A549 (cell line): ENCODE measurements at regions not wholly inside any gene's neighbourhood (a gene's known extent, or its start where the extent isn't known, plus 50 kb on each side); places are given as distances from the start of the nearest gene placed in this dataset.

Experiments used
- CBX8 ChIP-seq: fragments of 200-600 bp; sonication (generic); IDR thresholded peaks from 2 replicates; pipeline ENCODE4 v1.6.1; 2016
- CTCF ChIP-seq: fragments of >200 bp; sonication (Bioruptor Twin); formaldehyde crosslinking; IDR thresholded peaks from 3 replicates; pipeline ENCODE4 v1.5.1; 2016
- EP300 ChIP-seq, 2 experiments: fragments of >200 bp; sonication (Bioruptor Twin); formaldehyde crosslinking; IDR thresholded peaks; 2 replicates in 1 of 2; 3 replicates in 1 of 2; pipeline ENCODE4 v1.6.1; 2016 to 2017
- HDAC2 ChIP-seq: fragments of 200-600 bp; sonication (generic); IDR thresholded peaks from 2 replicates; pipeline ENCODE4 v1.6.1; 2016
- JUNB ChIP-seq: fragments of >200 bp; sonication (Bioruptor Twin); formaldehyde crosslinking; IDR thresholded peaks from 2 replicates; pipeline ENCODE4 v1.6.1; 2016
- MYC ChIP-seq: IDR thresholded peaks from 2 replicates; pipeline ENCODE4 v1.6.1; 2012; ENCODE audit warnings: mild to moderate bottlenecking, inconsistent platforms, low read length, improper control_type of control experiment, borderline replicate concordance
- POLR2A ChIP-seq: IDR thresholded peaks from 2 replicates; pipeline ENCODE4 v1.6.1; 2012; ENCODE audit warnings: mild to moderate bottlenecking, low read length
- RFX5 ChIP-seq: fragments of 450-650 bp; IDR thresholded peaks from 2 replicates; pipeline ENCODE4 v1.7.1; 2014; ENCODE audit warnings: antibody characterized with exemption, mild to moderate bottlenecking, moderate library complexity
- ZFP36 ChIP-seq: fragments of 450-650 bp; IDR thresholded peaks from 2 replicates; pipeline ENCODE4 v1.6.1; 2014; ENCODE audit warnings: borderline replicate concordance; ENCODE audit not compliant: partially characterized antibody
- TF ChIP-seq, protein P1 (sequence below): IDR thresholded peaks from 2 replicates; pipeline ENCODE4 v1.6.1; 2012
- TF ChIP-seq, protein P2 (sequence below): fragments of 200-600 bp; sonication (generic); IDR thresholded peaks from 2 replicates; pipeline ENCODE4 v1.6.1; 2016; ENCODE audit warnings: antibody characterized with exemption, mild to moderate bottlenecking, moderate library complexity

DNA sequence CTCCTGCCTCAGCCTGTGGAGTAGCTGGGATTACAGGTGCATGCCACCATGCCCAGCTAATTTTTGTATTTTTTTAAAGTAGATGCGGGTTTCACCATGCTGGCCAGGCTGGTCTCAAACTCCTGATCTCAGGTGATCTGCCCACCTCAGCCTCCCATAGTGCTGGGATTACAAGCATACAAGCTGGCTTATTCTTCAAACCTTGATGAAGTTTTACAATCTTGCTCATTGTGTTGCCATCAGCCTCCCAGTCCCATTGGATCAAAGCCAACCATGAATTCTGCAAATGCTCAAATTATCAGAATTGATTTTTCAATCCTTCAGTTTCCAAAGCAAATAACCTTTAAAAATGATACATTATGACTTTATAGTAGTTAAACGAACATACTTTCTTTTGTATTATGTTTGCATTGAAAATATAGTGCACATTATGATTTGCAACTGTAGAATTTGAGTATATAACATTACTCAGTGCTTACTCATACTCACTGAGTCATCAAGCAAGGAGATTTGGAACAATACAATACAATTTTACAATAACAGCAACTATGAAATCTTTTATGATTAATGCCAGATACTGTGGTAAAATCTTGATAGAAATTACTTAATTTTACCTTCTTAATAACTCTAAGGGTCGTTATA lies 1491.9 kb upstream of the CELF4 start:
- TF ChIP-seq CTCF: no peak
- TF ChIP-seq, protein P1, sequence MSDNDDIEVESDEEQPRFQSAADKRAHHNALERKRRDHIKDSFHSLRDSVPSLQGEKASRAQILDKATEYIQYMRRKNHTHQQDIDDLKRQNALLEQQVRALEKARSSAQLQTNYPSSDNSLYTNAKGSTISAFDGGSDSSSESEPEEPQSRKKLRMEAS: no peak
- TF ChIP-seq ZFP36: no peak
- no peak for TF ChIP-seq CBX8
- no peak for TF ChIP-seq MYC
- no peak for TF ChIP-seq POLR2A
- TF ChIP-seq JUNB: no peak
- no peak for TF ChIP-seq RFX5
- TF ChIP-seq EP300 (IDR thresholded peaks at IDR 0.05): no peak
- TF ChIP-seq, protein P2, sequence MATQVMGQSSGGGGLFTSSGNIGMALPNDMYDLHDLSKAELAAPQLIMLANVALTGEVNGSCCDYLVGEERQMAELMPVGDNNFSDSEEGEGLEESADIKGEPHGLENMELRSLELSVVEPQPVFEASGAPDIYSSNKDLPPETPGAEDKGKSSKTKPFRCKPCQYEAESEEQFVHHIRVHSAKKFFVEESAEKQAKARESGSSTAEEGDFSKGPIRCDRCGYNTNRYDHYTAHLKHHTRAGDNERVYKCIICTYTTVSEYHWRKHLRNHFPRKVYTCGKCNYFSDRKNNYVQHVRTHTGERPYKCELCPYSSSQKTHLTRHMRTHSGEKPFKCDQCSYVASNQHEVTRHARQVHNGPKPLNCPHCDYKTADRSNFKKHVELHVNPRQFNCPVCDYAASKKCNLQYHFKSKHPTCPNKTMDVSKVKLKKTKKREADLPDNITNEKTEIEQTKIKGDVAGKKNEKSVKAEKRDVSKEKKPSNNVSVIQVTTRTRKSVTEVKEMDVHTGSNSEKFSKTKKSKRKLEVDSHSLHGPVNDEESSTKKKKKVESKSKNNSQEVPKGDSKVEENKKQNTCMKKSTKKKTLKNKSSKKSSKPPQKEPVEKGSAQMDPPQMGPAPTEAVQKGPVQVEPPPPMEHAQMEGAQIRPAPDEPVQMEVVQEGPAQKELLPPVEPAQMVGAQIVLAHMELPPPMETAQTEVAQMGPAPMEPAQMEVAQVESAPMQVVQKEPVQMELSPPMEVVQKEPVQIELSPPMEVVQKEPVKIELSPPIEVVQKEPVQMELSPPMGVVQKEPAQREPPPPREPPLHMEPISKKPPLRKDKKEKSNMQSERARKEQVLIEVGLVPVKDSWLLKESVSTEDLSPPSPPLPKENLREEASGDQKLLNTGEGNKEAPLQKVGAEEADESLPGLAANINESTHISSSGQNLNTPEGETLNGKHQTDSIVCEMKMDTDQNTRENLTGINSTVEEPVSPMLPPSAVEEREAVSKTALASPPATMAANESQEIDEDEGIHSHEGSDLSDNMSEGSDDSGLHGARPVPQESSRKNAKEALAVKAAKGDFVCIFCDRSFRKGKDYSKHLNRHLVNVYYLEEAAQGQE: no peak
- TF ChIP-seq HDAC2: no peak
